Parathyroid adenoma (tissue), 2 donors: ENCODE measurements at regions not wholly inside any gene's neighbourhood (a gene's known extent, or its start where the extent isn't known, plus 50 kb on each side); places are given as distances from the start of the nearest gene placed in this dataset.
"Not testable (repeated sequence)": the region's sequence is repeated elsewhere in the genome, so short reads cannot be mapped to it uniquely, and the experiment has no call there.

ENCODE experiments used
- H2AFZ ChIP-seq: fragments of 300-600 bp; sonication (generic); one replicate; pipeline ENCODE4 v1.7.0; 2017; ENCODE audit warnings: antibody characterized with exemption, mild to moderate bottlenecking
- H3K27ac ChIP-seq: fragments of 300-600 bp; sonication (generic); one replicate; pipeline ENCODE4 v1.7.0; 2017
- H3K27me3 ChIP-seq: fragments of 300-600 bp; sonication (generic); one replicate; pipeline ENCODE4 v1.7.0; 2017; ENCODE audit warnings: low read length; ENCODE audit not compliant: control insufficient read depth, insufficient read depth
- H3K36me3 ChIP-seq: fragments of 300-600 bp; sonication (generic); one replicate; pipeline ENCODE4 v1.7.0; 2017; ENCODE audit warnings: low read length; ENCODE audit not compliant: control insufficient read depth, insufficient read depth
- H3K4me1 ChIP-seq: fragments of 300-600 bp; sonication (generic); one replicate; pipeline ENCODE4 v1.7.0; 2017; ENCODE audit warnings: control low read depth
- H3K4me2 ChIP-seq: fragments of 300-600 bp; sonication (generic); one replicate; pipeline ENCODE4 v1.7.0; 2017; ENCODE audit warnings: low read length
- H3K4me3 ChIP-seq: fragments of 300-600 bp; sonication (generic); one replicate; pipeline ENCODE4 v1.7.0; 2017; ENCODE audit warnings: low read depth, low read length
- H3K79me2 ChIP-seq: fragments of 300-600 bp; sonication (generic); one replicate; pipeline ENCODE4 v1.7.0; 2017; ENCODE audit warnings: control low read depth
- H3K9ac ChIP-seq: fragments of 300-600 bp; sonication (generic); one replicate; pipeline ENCODE4 v1.7.0; 2017; ENCODE audit warnings: mild to moderate bottlenecking
- H3K9me3 ChIP-seq: fragments of 300-600 bp; sonication (generic); one replicate; pipeline ENCODE4 v1.7.0; 2017; ENCODE audit warnings: low read length; ENCODE audit not compliant: control insufficient read depth
- CTCF ChIP-seq: fragments of 300-600 bp; sonication (generic); IDR thresholded peaks from one replicate; pipeline ENCODE4 v1.7.0; 2017; ENCODE audit warnings: antibody characterized with exemption, mild to moderate bottlenecking
- donor health status: primary hyperparathyroidism.

- H3K9ac ChIP-seq = no peak overlapping the region
- no peak for TF ChIP-seq CTCF
- no peak overlapping the region for H2AFZ ChIP-seq
- H3K36me3 ChIP-seq = no peaks in the 10 kb centered on the region
- H3K4me2 ChIP-seq = no peak overlapping the region
- H3K4me1 ChIP-seq = no peaks in the 10 kb centered on the region
- H3K79me2 ChIP-seq = no peaks in the 10 kb centered on the region
- H3K9me3 ChIP-seq = no peaks in the 10 kb centered on the region
- no peak overlapping the region for H3K27ac ChIP-seq
- no peak overlapping the region for H3K4me3 ChIP-seq
- H3K27me3 ChIP-seq = no peaks in the 10 kb centered on the region
Observed at GRCh38 chr5:106258591-106259125, 1412.1 kb downstream of the EFNA5 start.

GRCh38 chr5:106254784-106255183 is 1416.0 kb downstream of the EFNA5 start:
- Histone ChIP-seq H3K27ac (no peak overlapping the region), H3K4me3 (no peak overlapping the region), H2AFZ (no peak overlapping the region), H3K4me2 (no peak overlapping the region), H3K36me3 (no peaks in the 10 kb centered on the region), H3K27me3 (no peaks in the 10 kb centered on the region), H3K79me2 (no peaks in the 10 kb centered on the region), H3K4me1 (no peaks in the 10 kb centered on the region), H3K9ac (no peak overlapping the region), H3K9me3 (no peaks in the 10 kb centered on the region)
- TF ChIP-seq CTCF = no peak

- H3K9ac ChIP-seq, H3K36me3 ChIP-seq, H3K9me3 ChIP-seq, H3K27me3 ChIP-seq, H3K27ac ChIP-seq, H2AFZ ChIP-seq, H3K79me2 ChIP-seq, H3K4me3 ChIP-seq, H3K4me2 ChIP-seq, H3K4me1 ChIP-seq: not testable (repeated sequence)
Observed at GRCh38 chr5:106246044-106246745, 1424.5 kb downstream of the EFNA5 start.

- no peak overlapping the region for H3K4me3 ChIP-seq
- H3K9ac ChIP-seq = no peak overlapping the region
- H2AFZ ChIP-seq = no peak overlapping the region
- no peak overlapping the region for H3K4me2 ChIP-seq
- H3K9me3 ChIP-seq = no peaks in the 10 kb centered on the region
- H3K4me1 ChIP-seq = no peaks in the 10 kb centered on the region
- no peak for TF ChIP-seq CTCF
- H3K27ac ChIP-seq = no peak overlapping the region
- H3K27me3 ChIP-seq = no peaks in the 10 kb centered on the region
- H3K79me2 ChIP-seq = no peaks in the 10 kb centered on the region
- no peaks in the 10 kb centered on the region for H3K36me3 ChIP-seq
Observed at GRCh38 chr5:106241409-106241808, 1429.3 kb downstream of the EFNA5 start.

GRCh38 chr5:106205916-106206571 is 1464.7 kb downstream of the EFNA5 start:
- no peak overlapping the region for H2AFZ ChIP-seq

More at GRCh38 chr5:106205916-106206571, 1464.7 kb downstream of the EFNA5 start:
- Histone ChIP-seq H3K9ac (no peak overlapping the region), H3K9me3 (no peaks in the 10 kb centered on the region), H3K27ac (no peak overlapping the region), H3K4me1 (no peaks in the 10 kb centered on the region), H3K4me2 (no peak overlapping the region), H3K36me3 (no peaks in the 10 kb centered on the region), H3K4me3 (no peak overlapping the region), H3K27me3 (no peaks in the 10 kb centered on the region), H3K79me2 (no peaks in the 10 kb centered on the region)
- TF ChIP-seq CTCF = no peak
